Transverse colon (tissue), 4 donors: ENCODE measurements at regions not wholly inside any gene's neighbourhood (a gene's known extent, or its start where the extent isn't known, plus 50 kb on each side); places are given as distances from the start of the nearest gene placed in this dataset.

Experiments used
- DNase-seq: peaks from one replicate; pipeline ENCODE4 v3.0.0-alpha.2; 2019
- H3K27ac ChIP-seq, 4 donors: fragments of 200-600 bp; sonication (generic); 2 replicates each; pipeline ENCODE4 v1.5.1; 2016 to 2018; ENCODE audit warnings: inconsistent platforms in 4 of 4
- H3K27me3 ChIP-seq: fragments of 200-600 bp; sonication (generic); 2 replicates; pipeline ENCODE4 v1.5.1; 2017; ENCODE audit warnings: inconsistent platforms
- H3K36me3 ChIP-seq, 4 donors: fragments of 200-600 bp; sonication (generic); 2 replicates each; pipeline ENCODE4 v1.5.1; 2017 to 2019; ENCODE audit warnings: inconsistent platforms in 4 of 4
- H3K4me1 ChIP-seq, 4 donors: fragments of 200-600 bp; sonication (generic); 2 replicates each; pipeline ENCODE4 v1.5.1; 2017 to 2020; ENCODE audit warnings: inconsistent platforms in 4 of 4
- H3K4me3 ChIP-seq, 4 donors: fragments of 200-600 bp; sonication (generic); 1 replicate in 1 of 4; 2 replicates in 3 of 4; pipeline versions ENCODE4 v1.5.1 to v1.6.1; 2017 to 2019; ENCODE audit warnings: inconsistent platforms in 4 of 4
- H3K9me3 ChIP-seq, 2 donors: fragments of 200-600 bp; sonication (generic); 2 replicates each; pipeline ENCODE4 v1.5.1; 2017 to 2019; ENCODE audit warnings: inconsistent platforms in 2 of 2
- CTCF ChIP-seq, 5 experiments: fragments of 200-600 bp in 3 of 5; fragments of 450-650 bp in 2 of 5; sonication (generic) in 3 of 5; IDR thresholded peaks; 1 replicate in 2 of 5; 2 replicates in 3 of 5; pipeline ENCODE4 v1.5.1; 2016 to 2017; ENCODE audit warnings: antibody characterized with exemption in 5 of 5, inconsistent platforms in 3 of 5, mild to moderate bottlenecking in 2 of 5, moderate library complexity in 1 of 5
- EP300 ChIP-seq: sonication (generic); formaldehyde crosslinking; IDR thresholded peaks from one replicate; pipeline ENCODE4 v1.6.1; 2017; ENCODE audit warnings: antibody characterized with exemption, low read depth
- POLR2A ChIP-seq: fragments of 450-650 bp; IDR thresholded peaks from one replicate; pipeline ENCODE4 v1.6.1; 2016; ENCODE audit warnings: antibody characterized with exemption, mild to moderate bottlenecking, moderate library complexity
- POLR2AphosphoS5 ChIP-seq, 3 donors: sonication (generic); formaldehyde crosslinking; IDR thresholded peaks; one replicate each; pipeline ENCODE4 v1.6.1; 2016; ENCODE audit warnings: antibody characterized with exemption in 3 of 3
- WGBS, 2 donors: methylation state at CpG; one replicate each; pipeline ENCODE4 v1.1.5; 2018; ENCODE audit warnings: low coverage in 1 of 2; 5-methylcytosine and 5-hydroxymethylcytosine counted together
- in situ Hi-C, 4 donors: fragments of 200-750 bp; cut with MboI; loops; one replicate each; pipeline versions ENCODE4 v1.15.0 to v1.15.1; 2017; ENCODE audit warnings: low sequenced_read_pairs in 3 of 4, low pct_ligation_motif_present in 1 of 4, low pct_unique_long_range_greater_than_20kb in 1 of 4
- intact Hi-C: fragments of 100-400 bp; cut with DNase I; formaldehyde crosslinking; loops from one replicate; pipeline ENCODE4 v1.15.1; 2023; ENCODE audit warnings: low total_unique reads

DNA sequence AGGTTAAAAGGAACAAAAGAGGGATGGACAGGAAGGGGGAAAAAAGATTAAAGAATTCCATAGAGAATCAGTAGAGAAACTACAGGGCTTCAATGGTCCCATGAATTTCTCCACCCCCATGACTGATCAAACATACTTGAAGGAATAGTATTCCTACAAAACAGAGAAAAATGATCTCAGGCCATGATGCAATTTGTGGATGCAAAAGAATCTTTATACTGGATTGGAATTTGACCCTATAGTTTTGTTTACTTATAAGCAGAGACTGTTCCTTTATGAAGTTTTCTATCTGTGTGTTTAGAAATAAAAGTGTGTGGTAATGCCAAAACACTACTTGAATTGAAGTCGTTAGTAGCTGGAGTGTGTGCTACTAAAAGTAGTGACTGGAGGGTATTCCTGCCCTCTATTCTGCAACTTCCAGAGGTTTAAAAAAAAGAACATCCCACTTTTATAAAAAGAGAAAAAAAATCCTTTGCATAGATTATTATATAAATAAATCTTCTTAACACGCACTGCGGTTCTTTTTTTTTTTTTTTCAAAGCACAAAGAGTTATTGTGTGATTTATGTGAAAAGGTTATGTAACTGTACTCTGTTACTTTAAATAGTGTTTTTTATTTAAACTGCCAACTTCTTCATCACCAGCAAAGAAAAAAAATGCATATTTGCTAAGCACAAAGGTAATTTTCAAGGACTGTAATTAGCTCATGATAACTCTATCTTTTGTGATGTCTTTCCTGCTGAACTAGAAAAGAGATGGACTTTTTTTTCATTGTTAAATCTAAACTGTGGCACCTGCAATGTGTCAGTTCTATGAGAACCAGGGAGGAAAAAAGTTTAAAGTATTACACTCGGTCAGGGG is 214.5 kb upstream of the CITED2 start:
- in situ Hi-C loops (loop anchor here in 1 of 4 donors (25.0 kb wide), 1 partner anchor 202 kb away; no protein-coding TSS in a partner anchor), intact Hi-C loops (no loop called here)
- Histone ChIP-seq H3K27ac (peak overlapping the region; percentile 81 to 84 (median 83)), H3K4me1 (peaks cover 34 to 73% (median 50%) of the 10 kb centered on the region in 4 donors), H3K27me3 (no peaks in the 10 kb centered on the region), H3K9me3 (no peaks in the 10 kb centered on the region), H3K4me3 (no peak overlapping the region), H3K36me3 (no peaks in the 10 kb centered on the region)
- TF ChIP-seq POLR2AphosphoS5 (IDR thresholded peaks at IDR 0.05) (peak in 1 of 3 donors; percentile 13), EP300 (no peak)
- 20 to 25% methylated on average over 4 of the region's 4 CpGs for WGBS, 2 donors
- no peak for DNase-seq

- Histone ChIP-seq H3K4me3 (no peak overlapping the region), H3K9me3 (no peaks in the 10 kb centered on the region), H3K27me3 (no peaks in the 10 kb centered on the region), H3K36me3 (no peaks in the 10 kb centered on the region), H3K27ac (peak overlapping the region; percentile 81 to 84 (median 83)), H3K4me1 (peaks cover 34 to 71% (median 50%) of the 10 kb centered on the region in 4 donors)
- intact Hi-C loops = no loop called here
- TF ChIP-seq EP300 (no peak), POLR2A (no peak), CTCF (IDR thresholded peaks at IDR 0.05) (no peak), POLR2AphosphoS5 (IDR thresholded peaks at IDR 0.05) (peak in 2 of 3 donors; percentile 39 to 51)
- WGBS, 2 donors = 37 to 41% methylated on average over 3 of the region's 3 CpGs
- in situ Hi-C loops = loop anchor here in 1 of 4 donors (25.0 kb wide), 1 partner anchor 201 kb away; no protein-coding TSS in a partner anchor
- DNase-seq = peak; percentile 71
Observed at GRCh38 chr6:139588076-139588639, 213.7 kb upstream of the CITED2 start.

DNA sequence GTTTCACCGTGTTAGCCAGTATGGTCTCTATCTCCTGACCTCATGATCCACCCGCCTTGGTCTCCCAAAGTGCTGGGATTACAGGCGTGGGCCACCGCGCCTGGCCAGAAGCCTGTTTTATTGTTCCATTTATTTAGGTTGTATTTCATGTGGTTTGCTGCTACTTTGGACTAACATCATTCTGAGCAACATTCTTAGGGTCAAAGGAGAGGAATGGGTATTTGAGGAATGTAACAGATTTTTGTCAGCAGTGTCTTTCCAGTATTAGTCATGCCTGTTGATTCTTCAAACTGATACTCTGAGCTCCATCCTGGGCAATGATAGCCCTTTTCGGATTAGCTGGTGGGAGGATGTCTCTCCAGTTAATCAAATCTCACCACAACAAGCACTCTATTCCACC is 213.0 kb upstream of the CITED2 start:
- H3K36me3 ChIP-seq = no peaks in the 10 kb centered on the region
- intact Hi-C loops (no loop called here), in situ Hi-C loops (loop anchor here in 1 of 4 donors (25.0 kb wide), 1 partner anchor 200 kb away; no protein-coding TSS in a partner anchor)
- TF ChIP-seq EP300 (no peak), POLR2AphosphoS5 (IDR thresholded peaks at IDR 0.05) (peak in 1 of 3 donors; percentile 25)
- WGBS, 2 donors = 30 to 39% methylated on average over 5 to 6 of the region's 6 CpGs
- H3K4me3 ChIP-seq = no peak overlapping the region
- no peaks in the 10 kb centered on the region for H3K27me3 ChIP-seq
- peaks cover 30 to 65% (median 46%) of the 10 kb centered on the region in 4 donors for H3K4me1 ChIP-seq
- H3K27ac ChIP-seq = peak overlapping the region; percentile 81 to 84 (median 83)
- DNase-seq = no peak
- no peaks in the 10 kb centered on the region for H3K9me3 ChIP-seq

- H3K36me3 ChIP-seq = no peaks in the 10 kb centered on the region
- TF ChIP-seq EP300 (no peak), POLR2AphosphoS5 (IDR thresholded peaks at IDR 0.05) (no peak), POLR2A (no peak), CTCF (IDR thresholded peaks at IDR 0.05) (no peak)
- peaks cover 18 to 53% (median 35%) of the 10 kb centered on the region in 4 donors for H3K4me1 ChIP-seq
- in situ Hi-C loops = loop anchor here in 1 of 4 donors (25.0 kb wide), 1 partner anchor 199 kb away; no protein-coding TSS in a partner anchor
- WGBS, 2 donors = 87 to 92% methylated on average over 3 of the region's 3 CpGs
- H3K27me3 ChIP-seq = no peaks in the 10 kb centered on the region
- no peak overlapping the region for H3K27ac ChIP-seq
- H3K9me3 ChIP-seq = no peaks in the 10 kb centered on the region
- intact Hi-C loops = no loop called here
- no peak for DNase-seq
- no peak overlapping the region for H3K4me3 ChIP-seq
Observed at GRCh38 chr6:139586273-139586672, 211.8 kb upstream of the CITED2 start.

- intact Hi-C loops = no loop called here
- 89 to 100% methylated on average over 1 of the region's 1 CpG for WGBS, 2 donors
Observed at GRCh38 chr6:139584599-139584998, 210.2 kb upstream of the CITED2 start.

More at GRCh38 chr6:139584599-139584998, 210.2 kb upstream of the CITED2 start:
- no peaks in the 10 kb centered on the region for H3K27me3 ChIP-seq
- TF ChIP-seq CTCF (IDR thresholded peaks at IDR 0.05) (no peak), POLR2AphosphoS5 (IDR thresholded peaks at IDR 0.05) (no peak), POLR2A (no peak)
- H3K4me1 ChIP-seq = peaks cover 13 to 36% (median 19%) of the 10 kb centered on the region in 4 donors
- no peaks in the 10 kb centered on the region for H3K9me3 ChIP-seq
- no peak overlapping the region for H3K27ac ChIP-seq
- H3K4me3 ChIP-seq = no peak overlapping the region
- DNase-seq = no peak
- no peaks in the 10 kb centered on the region for H3K36me3 ChIP-seq
- in situ Hi-C loops = loop anchor here in 1 of 4 donors (25.0 kb wide), 1 partner anchor 197 kb away; no protein-coding TSS in a partner anchor
